HG03095 (cell line): ENCODE measurements at regions not wholly inside any gene's neighbourhood (a gene's known extent, or its start where the extent isn't known, plus 50 kb on each side); places are given as distances from the start of the nearest gene placed in this dataset.
"Not testable (repeated sequence)": the region's sequence is repeated elsewhere in the genome, so short reads cannot be mapped to it uniquely, and the experiment has no call there.

Source experiments
- ATAC-seq: cut with Tn5 transposase; IDR thresholded peaks from one replicate; pipeline ENCODE4 v1.9.1; 2021; ENCODE audit warnings: moderate library complexity; ENCODE audit not compliant: unreplicated experiment

DNA sequence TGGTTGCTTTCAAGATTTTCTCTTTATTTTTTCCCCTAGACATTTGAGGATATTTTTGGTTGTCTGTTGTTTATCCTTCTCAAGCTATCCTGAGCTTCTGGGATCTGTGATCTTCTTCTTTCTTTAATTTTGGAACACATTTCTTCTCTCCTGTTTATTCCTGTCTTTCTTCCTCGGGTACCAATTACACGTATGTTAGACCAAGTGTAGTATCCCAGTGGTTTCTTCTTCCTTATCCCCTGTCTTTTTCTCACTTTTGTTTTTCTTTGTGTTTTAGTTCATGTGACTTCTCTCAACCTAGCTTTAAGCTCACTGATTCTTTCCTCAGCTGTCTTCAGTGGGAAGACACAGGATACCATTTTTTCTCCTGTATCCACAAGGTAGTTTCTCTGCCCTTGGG lies 120.0 kb downstream of the GALR1 start:
- no peak for ATAC-seq

DNA sequence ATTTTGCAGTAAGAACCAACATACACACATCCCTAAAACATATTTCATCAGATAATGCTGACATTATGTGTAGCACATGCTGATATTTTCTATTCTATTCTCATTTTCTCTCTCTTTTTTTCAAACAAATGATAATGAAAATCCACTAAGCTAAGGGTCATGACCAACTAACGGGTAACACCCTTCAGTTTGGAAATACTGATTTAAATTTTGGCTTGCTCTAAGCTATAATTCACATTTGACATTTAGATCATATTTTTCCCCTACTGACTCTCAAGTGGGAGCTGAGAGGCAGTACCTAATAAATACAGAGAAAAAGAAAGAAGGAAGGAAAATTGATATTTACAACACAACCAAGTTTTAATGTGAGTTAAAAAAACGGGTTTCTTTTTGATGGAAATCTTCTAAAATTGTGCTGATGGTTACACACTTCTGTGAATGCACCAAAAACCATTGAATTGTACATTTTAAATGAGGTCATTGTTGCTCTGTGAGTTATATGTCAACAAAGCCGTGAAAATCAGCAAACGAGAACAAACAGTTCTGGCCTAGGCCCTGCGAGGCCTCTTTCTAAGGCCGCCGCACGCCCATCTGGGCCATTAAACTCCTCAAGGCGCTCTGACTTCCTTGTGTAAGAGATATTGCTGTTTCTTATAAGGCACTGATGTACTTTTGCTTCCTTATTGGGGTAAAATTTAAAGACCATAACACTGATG lies 124.2 kb downstream of the GALR1 start:
- no peak for ATAC-seq

DNA sequence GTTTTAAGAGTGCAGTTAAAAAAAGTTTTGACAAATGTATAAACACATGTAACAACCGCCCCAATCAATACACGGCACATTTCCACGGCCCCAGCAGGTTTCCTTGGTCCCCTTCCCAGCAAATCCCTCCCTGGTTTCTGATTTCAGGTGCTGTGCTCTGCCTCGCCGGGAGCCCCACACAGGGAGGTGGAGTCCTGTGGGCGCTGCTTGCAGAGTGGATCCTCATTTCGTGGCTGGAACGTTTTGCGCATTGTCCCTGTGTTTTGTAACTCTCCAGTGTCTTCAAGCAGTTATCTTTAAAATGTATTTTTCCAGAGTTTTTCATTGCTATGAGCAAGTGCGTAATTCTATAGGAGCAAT lies 124.8 kb downstream of the GALR1 start:
- no peak for ATAC-seq

- ATAC-seq, result no peak
These were observed 126.5 kb downstream of the GALR1 start for GRCh38 chr18:77376043-77376732.

- ATAC-seq, result no peak
These were observed 127.1 kb downstream of the GALR1 start for GRCh38 chr18:77376733-77377094.

GRCh38 chr18:77377813-77378212 lies 128.2 kb downstream of the GALR1 start:
- ATAC-seq, result no peak

DNA sequence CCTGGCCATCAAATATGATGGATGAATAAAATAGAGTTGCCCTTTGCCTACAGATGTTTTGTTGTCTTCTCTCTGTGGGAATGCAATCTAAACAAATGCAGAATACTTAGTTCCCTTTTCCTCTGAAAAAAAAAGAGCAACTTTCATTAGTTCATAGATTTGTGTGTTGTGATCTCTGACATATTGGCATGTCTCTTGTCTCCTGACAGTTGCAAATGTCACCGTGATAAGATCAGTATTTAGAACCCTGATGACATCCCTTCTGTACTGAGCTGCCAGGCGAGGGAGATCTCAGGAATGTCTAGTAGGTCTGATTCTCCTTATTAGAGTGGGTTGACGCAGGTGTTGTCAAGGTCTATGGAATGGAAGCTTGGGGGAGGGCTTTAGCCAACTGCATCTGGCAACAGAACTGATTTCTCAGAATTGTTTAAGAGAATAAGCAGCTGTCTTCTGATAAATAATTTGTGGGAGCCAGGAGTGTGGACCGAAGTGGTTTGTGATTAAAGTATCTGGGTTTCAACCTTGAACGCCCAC lies 130.4 kb downstream of the GALR1 start:
- no peak for ATAC-seq

DNA sequence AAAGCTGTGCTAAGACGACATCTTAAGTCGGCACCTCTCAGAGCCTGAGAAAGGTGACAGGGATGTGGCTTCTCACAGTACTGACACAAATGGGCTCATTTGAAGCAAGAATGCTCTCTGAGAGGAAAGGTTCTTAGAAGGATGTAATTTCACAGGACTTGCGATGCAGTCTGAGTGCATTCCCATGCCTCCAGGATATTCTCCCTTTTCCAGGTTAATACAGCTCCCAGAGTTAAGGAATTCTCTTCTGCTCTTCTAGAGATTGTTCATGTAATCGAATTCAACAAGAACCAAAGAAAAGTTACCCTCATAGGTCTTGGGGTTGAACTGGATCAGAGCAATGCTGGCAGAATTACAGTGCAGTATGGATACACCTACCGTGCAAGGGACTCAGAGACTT lies 131.0 kb downstream of the GALR1 start:
- no peak for ATAC-seq

DNA sequence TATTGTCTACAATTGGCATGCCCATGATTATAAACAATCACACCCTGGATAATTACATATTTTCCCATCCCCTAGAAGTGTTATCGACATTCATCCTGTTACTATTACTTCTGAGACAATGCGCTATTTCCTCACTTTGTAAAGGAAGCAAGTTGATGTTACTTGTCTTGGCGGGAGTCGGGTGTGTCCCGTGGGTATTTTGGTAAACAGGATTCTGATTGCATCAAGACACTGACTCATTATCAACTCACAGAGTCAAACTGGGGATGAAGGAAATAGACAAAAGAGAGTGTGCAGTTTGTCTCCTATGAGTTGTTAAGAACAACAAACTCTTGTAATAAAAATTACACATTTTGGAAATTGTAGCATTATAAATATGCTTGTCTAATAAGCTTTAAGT lies 142.7 kb downstream of the GALR1 start:
- no peak for ATAC-seq

GRCh38 chr18:77393519-77393918 lies 143.9 kb downstream of the GALR1 start:
- no peak for ATAC-seq

- no peak for ATAC-seq
These were observed 146.3 kb downstream of the GALR1 start for GRCh38 chr18:77395953-77396352.

GRCh38 chr18:77397056-77397455 lies 147.4 kb downstream of the GALR1 start:
- ATAC-seq, result no peak

- no peak for ATAC-seq
These were observed 148.0 kb downstream of the GALR1 start for GRCh38 chr18:77397617-77398016.

DNA sequence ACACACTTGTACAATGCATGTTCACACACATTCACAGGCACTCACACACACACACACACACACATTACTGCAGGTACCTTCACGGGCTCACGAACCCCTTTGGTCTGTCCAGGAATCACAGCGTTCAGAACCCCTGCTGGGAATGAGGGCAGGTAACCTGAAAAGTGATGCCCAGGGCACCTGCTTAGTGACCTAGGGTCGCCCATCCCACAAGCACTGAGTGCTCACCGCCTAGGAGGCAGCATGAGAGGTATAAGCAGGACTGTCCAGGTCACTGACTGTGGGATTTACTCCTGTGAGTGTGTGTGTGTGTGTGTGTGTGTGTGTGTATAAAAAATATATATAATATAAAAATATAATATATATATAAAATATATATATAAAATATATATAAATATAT lies 150.9 kb downstream of the GALR1 start:
- ATAC-seq, result no peak

DNA sequence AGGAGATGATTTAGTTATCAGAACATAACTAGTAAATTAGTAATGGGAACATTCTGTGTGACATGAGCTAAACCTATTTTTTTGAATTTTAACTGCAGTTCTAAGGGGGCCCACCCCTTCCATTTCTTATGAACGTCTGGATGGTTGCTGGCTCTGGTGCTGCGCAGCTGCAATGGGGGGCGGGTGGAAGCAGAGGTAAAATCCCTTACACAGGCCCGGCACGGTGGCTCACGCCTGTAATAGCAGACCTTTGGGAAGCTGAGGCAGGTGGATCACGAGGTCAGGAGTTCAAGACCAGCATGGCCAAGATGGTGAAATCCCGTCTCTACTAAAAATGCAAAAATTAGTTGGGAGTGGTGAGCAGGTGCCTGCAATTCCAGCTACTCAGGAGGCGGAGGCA lies 151.5 kb downstream of the GALR1 start:
- no peak for ATAC-seq

- no peak for ATAC-seq
These were observed 154.4 kb downstream of the GALR1 start for GRCh38 chr18:77403969-77404535.

DNA sequence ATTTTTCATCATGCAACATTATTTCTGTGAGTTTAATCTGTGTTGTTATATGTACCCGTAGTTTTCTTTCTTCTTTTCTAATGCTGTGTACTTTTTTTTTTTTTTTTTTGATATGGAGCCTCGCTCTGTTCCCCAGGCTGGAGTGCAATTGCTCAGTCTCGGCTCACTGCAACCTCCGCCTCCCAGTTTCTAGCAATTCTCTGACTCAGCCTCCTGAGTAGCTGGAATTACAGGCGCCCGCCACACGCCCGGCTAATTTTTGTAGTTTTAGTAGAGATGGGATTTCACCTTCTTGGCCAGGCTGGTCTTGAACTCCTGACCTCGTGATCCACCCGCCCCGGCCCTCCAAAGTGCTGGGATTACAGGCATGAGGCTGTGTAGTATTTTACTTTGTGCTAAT lies 155.4 kb downstream of the GALR1 start:
- no peak for ATAC-seq

DNA sequence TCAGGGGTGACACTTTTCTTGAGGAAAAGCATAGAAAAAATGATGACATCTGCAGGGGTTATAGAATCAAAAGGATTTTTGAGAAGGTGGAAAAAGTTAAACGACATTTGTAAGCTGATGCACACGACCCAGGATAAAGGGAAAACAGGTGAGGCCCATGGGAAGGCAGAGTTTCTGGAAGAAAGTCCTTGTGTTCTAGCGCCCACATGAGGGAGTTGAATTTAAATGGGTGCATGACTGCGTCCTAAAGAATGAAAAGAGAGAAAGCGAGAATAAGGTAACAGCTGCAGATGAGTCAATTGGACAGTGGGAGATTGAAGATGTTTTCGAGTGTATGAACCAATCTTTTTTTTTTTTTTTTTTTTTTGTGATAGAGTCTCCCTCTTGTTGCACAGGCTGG lies 158.1 kb downstream of the GALR1 start:
- no peak for ATAC-seq

DNA sequence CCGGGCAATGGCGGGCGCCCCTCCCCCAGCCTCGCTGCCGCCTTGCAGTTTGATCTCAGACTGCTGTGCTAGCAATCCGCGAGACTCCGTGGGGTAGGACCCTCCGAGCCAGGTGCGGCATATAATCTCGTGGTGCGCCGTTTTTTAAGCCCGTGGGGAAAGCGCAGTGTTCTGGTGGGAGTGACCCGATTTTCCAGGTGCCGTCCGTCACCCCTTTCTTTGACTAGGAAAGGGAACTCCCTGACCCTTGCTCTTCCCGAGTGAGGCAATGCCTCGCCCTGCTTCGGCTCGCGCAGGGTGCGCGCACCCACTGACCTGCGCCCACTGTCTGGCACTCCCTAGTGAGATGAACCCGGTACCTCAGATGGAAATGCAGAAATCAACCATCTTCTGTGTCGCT lies 171.9 kb downstream of the GALR1 start:
- ATAC-seq, result not testable (repeated sequence)

GRCh38 chr18:77422974-77423867 lies 173.6 kb downstream of the GALR1 start:
- ATAC-seq, result no peak

GRCh38 chr18:77433076-77433475 lies 183.4 kb downstream of the GALR1 start:
- ATAC-seq, result no peak
